Right lobe of liver (tissue), 4 donors: ENCODE measurements at regions not wholly inside any gene's neighbourhood (a gene's known extent, or its start where the extent isn't known, plus 50 kb on each side); places are given as distances from the start of the nearest gene placed in this dataset.

ENCODE experiments used
- POLR2A ChIP-seq: fragments of 450-650 bp; IDR thresholded peaks from one replicate; pipeline ENCODE4 v1.6.1; 2017; ENCODE audit warnings: antibody characterized with exemption, mild to moderate bottlenecking
- TF ChIP-seq, protein P1 (sequence below), 4 donors: fragments of 200-600 bp in 3 of 4; fragments of 450-650 bp in 1 of 4; IDR thresholded peaks; one replicate each; pipeline versions ENCODE4 v1.5.1 to v1.8.0; 2016 to 2022; ENCODE audit warnings: antibody characterized with exemption in 4 of 4, mild to moderate bottlenecking in 2 of 4
- donor health status: DM: no; HTN: no; CAD: no.
- donor health status: DM: no; HTN: no; CAD: no.
- donor health status: DM: no; HTN: yes; CAD: no.

DNA sequence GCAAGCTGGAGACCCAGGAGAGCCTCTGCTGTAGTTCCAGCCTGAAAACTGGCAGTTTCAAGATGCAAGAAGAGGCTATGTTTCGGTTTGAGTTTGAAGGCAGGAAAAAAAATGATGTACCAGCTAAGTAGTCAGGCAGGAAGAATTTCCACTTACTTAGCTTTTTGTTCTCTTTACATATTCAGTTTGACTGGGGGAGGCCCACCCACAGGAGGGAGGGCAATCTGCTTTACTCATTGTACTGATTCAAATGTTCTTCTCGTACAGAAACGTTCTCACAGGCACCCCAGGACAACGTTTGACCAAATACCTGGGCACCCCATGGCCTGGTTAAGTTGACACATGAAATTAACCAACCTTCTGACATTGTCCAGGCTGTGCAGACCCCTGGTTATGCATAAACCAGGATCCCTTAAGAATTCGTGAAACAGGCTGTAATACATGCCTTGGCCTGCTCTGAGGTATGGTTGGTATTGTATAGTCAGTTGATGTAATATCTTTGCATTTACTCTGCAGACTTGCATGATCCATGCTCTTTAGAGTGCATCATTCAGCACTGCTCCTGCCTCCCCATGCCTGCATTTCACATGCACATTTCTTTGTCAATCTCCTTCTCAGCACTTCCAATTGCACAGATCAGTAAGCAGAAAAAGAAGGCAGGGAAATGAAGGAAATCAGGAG is 687.1 kb downstream of the TAF11L14 start:
- TF ChIP-seq, protein P1, sequence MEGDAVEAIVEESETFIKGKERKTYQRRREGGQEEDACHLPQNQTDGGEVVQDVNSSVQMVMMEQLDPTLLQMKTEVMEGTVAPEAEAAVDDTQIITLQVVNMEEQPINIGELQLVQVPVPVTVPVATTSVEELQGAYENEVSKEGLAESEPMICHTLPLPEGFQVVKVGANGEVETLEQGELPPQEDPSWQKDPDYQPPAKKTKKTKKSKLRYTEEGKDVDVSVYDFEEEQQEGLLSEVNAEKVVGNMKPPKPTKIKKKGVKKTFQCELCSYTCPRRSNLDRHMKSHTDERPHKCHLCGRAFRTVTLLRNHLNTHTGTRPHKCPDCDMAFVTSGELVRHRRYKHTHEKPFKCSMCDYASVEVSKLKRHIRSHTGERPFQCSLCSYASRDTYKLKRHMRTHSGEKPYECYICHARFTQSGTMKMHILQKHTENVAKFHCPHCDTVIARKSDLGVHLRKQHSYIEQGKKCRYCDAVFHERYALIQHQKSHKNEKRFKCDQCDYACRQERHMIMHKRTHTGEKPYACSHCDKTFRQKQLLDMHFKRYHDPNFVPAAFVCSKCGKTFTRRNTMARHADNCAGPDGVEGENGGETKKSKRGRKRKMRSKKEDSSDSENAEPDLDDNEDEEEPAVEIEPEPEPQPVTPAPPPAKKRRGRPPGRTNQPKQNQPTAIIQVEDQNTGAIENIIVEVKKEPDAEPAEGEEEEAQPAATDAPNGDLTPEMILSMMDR (IDR thresholded peaks at IDR 0.05) = no peak
- no peak for TF ChIP-seq POLR2A
